Transverse colon (tissue), 4 donors: ENCODE measurements at regions not wholly inside any gene's neighbourhood (a gene's known extent, or its start where the extent isn't known, plus 50 kb on each side); places are given as distances from the start of the nearest gene placed in this dataset.

Experiments used
- CTCF ChIP-seq, 5 experiments: fragments of 200-600 bp in 3 of 5; fragments of 450-650 bp in 2 of 5; sonication (generic) in 3 of 5; IDR thresholded peaks; 1 replicate in 2 of 5; 2 replicates in 3 of 5; pipeline ENCODE4 v1.5.1; 2016 to 2017; ENCODE audit warnings: antibody characterized with exemption in 5 of 5, inconsistent platforms in 3 of 5, mild to moderate bottlenecking in 2 of 5, moderate library complexity in 1 of 5
- EP300 ChIP-seq: sonication (generic); formaldehyde crosslinking; IDR thresholded peaks from one replicate; pipeline ENCODE4 v1.6.1; 2017; ENCODE audit warnings: antibody characterized with exemption, low read depth
- POLR2A ChIP-seq: fragments of 450-650 bp; IDR thresholded peaks from one replicate; pipeline ENCODE4 v1.6.1; 2016; ENCODE audit warnings: antibody characterized with exemption, mild to moderate bottlenecking, moderate library complexity
- POLR2AphosphoS5 ChIP-seq, 3 donors: sonication (generic); formaldehyde crosslinking; IDR thresholded peaks; one replicate each; pipeline ENCODE4 v1.6.1; 2016; ENCODE audit warnings: antibody characterized with exemption in 3 of 3

- TF ChIP-seq CTCF (IDR thresholded peaks at IDR 0.05) (no peak), POLR2A (no peak), EP300 (no peak), POLR2AphosphoS5 (IDR thresholded peaks at IDR 0.05) (no peak)
These were observed 647.1 kb downstream of the ANKRD50 start for GRCh38 chr4:124065422-124065821.
